Large intestine (tissue), 3 donors: ENCODE measurements at regions not wholly inside any gene's neighbourhood (a gene's known extent, or its start where the extent isn't known, plus 50 kb on each side); places are given as distances from the start of the nearest gene placed in this dataset.

Experiments
- DNase-seq, 2 donors: peaks; one replicate each; pipeline versions ENCODE4 v3.0.0 to v3.0.0-alpha.2; 2013
- H3K27ac ChIP-seq: one replicate; pipeline ENCODE4 v1.5.1; 2013; ENCODE audit warnings: low read length
- H3K27me3 ChIP-seq: 2 replicates; pipeline ENCODE4 v1.6.1; 2013; ENCODE audit warnings: low read length; ENCODE audit not compliant: control insufficient read depth, insufficient read depth
- H3K36me3 ChIP-seq: 2 replicates; pipeline ENCODE4 v1.6.1; 2013; ENCODE audit warnings: low read length; ENCODE audit not compliant: control insufficient read depth, insufficient read depth
- H3K4me1 ChIP-seq: one replicate; pipeline ENCODE4 v1.6.1; 2013; ENCODE audit warnings: low read length; ENCODE audit not compliant: control insufficient read depth, insufficient read depth
- H3K4me3 ChIP-seq: one replicate; pipeline ENCODE4 v1.5.1; 2013; ENCODE audit warnings: low read length
- H3K9me3 ChIP-seq: one replicate; pipeline ENCODE4 v1.6.1; 2013; ENCODE audit warnings: mild to moderate bottlenecking, low read depth, low read length, moderate library complexity; ENCODE audit not compliant: control insufficient read depth
- WGBS: methylation state at CpG from one replicate; pipeline ENCODE4 v1.1.5; 2013; ENCODE audit warnings: low lambda C conversion rate; ENCODE audit not compliant: insufficient coverage; 5-methylcytosine and 5-hydroxymethylcytosine counted together

- Histone ChIP-seq H3K4me1 (no peaks in the 10 kb centered on the region), H3K36me3 (no peaks in the 10 kb centered on the region), H3K9me3 (no peaks in the 10 kb centered on the region), H3K4me3 (no peak overlapping the region), H3K27me3 (no peaks in the 10 kb centered on the region), H3K27ac (no peak overlapping the region)
- DNase-seq, result no peak
- WGBS, result no CpG with 5 or more reads among the region's 3 CpGs
These were observed 297.6 kb downstream of the VPS13C start for GRCh38 chr15:61762676-61763075.

DNA sequence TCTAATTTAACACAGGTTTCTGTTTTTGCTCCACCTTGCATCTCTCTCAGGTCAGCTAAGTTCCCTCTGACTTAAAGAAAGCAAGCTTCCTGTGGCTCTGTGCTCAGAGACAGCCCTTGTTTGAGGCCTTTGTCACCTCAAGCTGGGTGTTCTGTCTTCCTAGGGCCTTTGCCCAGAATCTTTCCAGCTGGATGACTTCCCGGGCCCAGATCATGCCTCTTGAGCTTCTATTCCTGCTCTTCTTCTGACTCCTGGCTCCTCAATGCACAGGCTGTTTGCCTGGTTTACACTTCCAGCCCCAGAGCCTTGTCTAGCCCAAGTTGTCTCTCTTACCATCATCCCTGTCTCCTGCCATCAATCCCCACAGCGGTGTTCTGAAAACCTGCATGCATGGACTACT, 300.6 kb downstream of the VPS13C start:
- Histone ChIP-seq H3K27ac (no peak overlapping the region), H3K27me3 (no peaks in the 10 kb centered on the region), H3K36me3 (no peaks in the 10 kb centered on the region), H3K4me3 (no peak overlapping the region), H3K9me3 (no peaks in the 10 kb centered on the region), H3K4me1 (no peaks in the 10 kb centered on the region)
- no peak for DNase-seq
- no CpG with 5 or more reads among the region's 2 CpGs for WGBS

- WGBS, result 88% methylated on average over 4 of the region's 4 CpGs
- Histone ChIP-seq H3K36me3 (no peaks in the 10 kb centered on the region), H3K9me3 (no peaks in the 10 kb centered on the region), H3K27ac (no peak overlapping the region), H3K27me3 (no peaks in the 10 kb centered on the region), H3K4me3 (no peak overlapping the region), H3K4me1 (no peaks in the 10 kb centered on the region)
- no peak for DNase-seq
These were observed 304.0 kb downstream of the VPS13C start for GRCh38 chr15:61756071-61756820.

- no peaks in the 10 kb centered on the region for H3K36me3 ChIP-seq
- H3K27me3 ChIP-seq, result no peaks in the 10 kb centered on the region
- WGBS, result 100% methylated on average over 1 of the region's 2 CpGs
- H3K27ac ChIP-seq, result no peak overlapping the region
- H3K4me3 ChIP-seq, result no peak overlapping the region
- no peaks in the 10 kb centered on the region for H3K9me3 ChIP-seq
- no peaks in the 10 kb centered on the region for H3K4me1 ChIP-seq
- no peak for DNase-seq
These were observed 304.8 kb downstream of the VPS13C start for GRCh38 chr15:61755467-61755866.

- H3K4me3 ChIP-seq, result no peak overlapping the region
- 93% methylated on average over 2 of the region's 6 CpGs for WGBS
These were observed 307.1 kb downstream of the VPS13C start for GRCh38 chr15:61753018-61753710.

GRCh38 chr15:61752001-61752400, 308.2 kb downstream of the VPS13C start:
- no peaks in the 10 kb centered on the region for H3K9me3 ChIP-seq
- 100% methylated on average over 3 of the region's 5 CpGs for WGBS
- H3K4me1 ChIP-seq, result no peaks in the 10 kb centered on the region
- H3K27ac ChIP-seq, result no peak overlapping the region
- H3K36me3 ChIP-seq, result no peaks in the 10 kb centered on the region
- no peak overlapping the region for H3K4me3 ChIP-seq
- DNase-seq, result no peak
- H3K27me3 ChIP-seq, result no peaks in the 10 kb centered on the region

More at GRCh38 chr15:61753018-61753710, 307.1 kb downstream of the VPS13C start:
- no peak overlapping the region for H3K27ac ChIP-seq
- DNase-seq, result no peak
- no peaks in the 10 kb centered on the region for H3K27me3 ChIP-seq
- no peaks in the 10 kb centered on the region for H3K4me1 ChIP-seq
- H3K36me3 ChIP-seq, result no peaks in the 10 kb centered on the region
- no peaks in the 10 kb centered on the region for H3K9me3 ChIP-seq

GRCh38 chr15:61750271-61751084, 309.8 kb downstream of the VPS13C start:
- H3K36me3 ChIP-seq, result no peaks in the 10 kb centered on the region
- H3K4me1 ChIP-seq, result no peaks in the 10 kb centered on the region
- 25% methylated on average over 1 of the region's 15 CpGs for WGBS
- peak in 1 of 2 donors; percentile 2 for DNase-seq
- no peak overlapping the region for H3K4me3 ChIP-seq
- no peaks in the 10 kb centered on the region for H3K9me3 ChIP-seq
- no peaks in the 10 kb centered on the region for H3K27me3 ChIP-seq
- no peak overlapping the region for H3K27ac ChIP-seq

DNA sequence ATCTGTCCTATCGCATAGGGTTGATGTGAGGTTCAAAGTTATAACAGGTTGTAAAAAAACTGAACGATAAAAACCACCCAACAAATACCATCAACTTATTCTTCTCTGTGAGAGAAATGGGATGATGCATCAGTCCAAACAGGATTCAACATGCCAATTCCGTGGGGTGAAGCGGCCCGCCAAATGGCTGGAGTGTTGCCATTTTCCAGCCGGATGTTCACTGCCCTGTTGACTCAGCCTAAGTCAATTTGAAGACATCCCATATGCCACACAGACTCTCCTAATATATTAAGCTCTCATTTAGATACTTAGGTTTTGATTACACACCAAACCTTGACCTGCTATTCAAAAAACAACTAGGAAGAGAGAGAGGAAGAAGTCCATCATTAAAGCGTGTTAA, 311.1 kb downstream of the VPS13C start:
- Histone ChIP-seq H3K4me3 (no peak overlapping the region), H3K9me3 (no peaks in the 10 kb centered on the region), H3K27me3 (no peaks in the 10 kb centered on the region), H3K27ac (no peak overlapping the region), H3K4me1 (no peaks in the 10 kb centered on the region), H3K36me3 (no peaks in the 10 kb centered on the region)
- DNase-seq, result no peak
- whole genome bisulfite sequencing, result no CpG with 5 or more reads among the region's 7 CpGs

- H3K27ac ChIP-seq, result no peak overlapping the region
- no peaks in the 10 kb centered on the region for H3K4me1 ChIP-seq
- DNase-seq, result no peak
- H3K36me3 ChIP-seq, result no peaks in the 10 kb centered on the region
- H3K27me3 ChIP-seq, result no peaks in the 10 kb centered on the region
- H3K4me3 ChIP-seq, result no peak overlapping the region
- no peaks in the 10 kb centered on the region for H3K9me3 ChIP-seq
- no CpG with 5 or more reads among the region's 2 CpGs for WGBS
These were observed 311.7 kb downstream of the VPS13C start for GRCh38 chr15:61748529-61748928.

DNA sequence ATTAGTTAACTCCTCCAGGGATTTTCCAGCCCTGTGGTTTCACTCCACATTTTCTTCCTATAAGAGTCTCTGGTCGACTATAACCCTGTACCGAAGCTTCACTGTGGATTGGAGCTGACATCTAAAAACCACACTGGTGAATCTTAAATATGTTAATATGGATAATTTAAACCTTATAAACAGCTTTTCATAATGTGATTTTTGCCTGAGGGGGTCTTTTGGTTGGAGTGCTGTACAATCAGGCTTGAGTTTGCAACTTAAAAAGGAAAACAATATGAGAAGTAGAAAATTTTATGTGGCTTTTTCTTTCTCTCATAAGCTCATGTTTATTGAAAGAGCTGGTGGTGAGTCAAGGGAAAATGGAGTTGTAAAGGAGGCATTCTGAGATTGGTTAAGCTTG, 313.7 kb downstream of the VPS13C start:
- 94% methylated on average over 2 of the region's 2 CpGs for WGBS
- Histone ChIP-seq H3K27me3 (no peaks in the 10 kb centered on the region), H3K36me3 (no peaks in the 10 kb centered on the region), H3K9me3 (no peaks in the 10 kb centered on the region), H3K27ac (no peak overlapping the region), H3K4me1 (no peaks in the 10 kb centered on the region), H3K4me3 (no peak overlapping the region)
- no peak for DNase-seq
